HG03439 (cell line): ENCODE measurements at regions not wholly inside any gene's neighbourhood (a gene's known extent, or its start where the extent isn't known, plus 50 kb on each side); places are given as distances from the start of the nearest gene placed in this dataset.
"Not testable (repeated sequence)": the region's sequence is repeated elsewhere in the genome, so short reads cannot be mapped to it uniquely, and the experiment has no call there.

Experiments
- ATAC-seq: cut with Tn5 transposase; IDR thresholded peaks from one replicate; pipeline ENCODE4 v1.9.1; 2021; ENCODE audit warnings: mild to moderate bottlenecking, moderate library complexity; ENCODE audit not compliant: unreplicated experiment

DNA sequence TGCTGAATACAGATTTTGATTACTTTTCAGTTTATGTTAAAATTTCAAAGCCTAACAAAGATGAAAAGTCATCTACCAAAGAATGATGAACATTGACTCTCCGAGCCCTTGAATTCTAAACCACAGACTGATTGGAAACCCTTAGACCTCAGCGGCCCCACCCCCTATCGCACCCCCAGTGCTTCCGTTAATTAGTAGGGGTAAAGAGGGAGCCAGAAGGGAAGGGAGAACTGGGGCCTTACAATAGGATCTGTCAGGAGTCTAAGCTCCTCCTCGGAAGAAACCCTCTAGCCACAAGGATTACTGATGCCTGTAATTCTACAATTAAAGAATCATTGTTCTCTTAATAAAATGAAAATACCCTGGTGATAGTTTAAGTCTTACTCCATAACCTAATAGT, 79.7 kb upstream of the JARID2 start:
- ATAC-seq: no peak

GRCh38 chr6:15170126-15170525, 75.7 kb upstream of the JARID2 start:
- no peak for ATAC-seq

- no peak for ATAC-seq
Measured at GRCh38 chr6:15171026-15171425, 74.8 kb upstream of the JARID2 start.

- no peak for ATAC-seq
Measured at GRCh38 chr6:15176816-15177370, 69.0 kb upstream of the JARID2 start.

DNA sequence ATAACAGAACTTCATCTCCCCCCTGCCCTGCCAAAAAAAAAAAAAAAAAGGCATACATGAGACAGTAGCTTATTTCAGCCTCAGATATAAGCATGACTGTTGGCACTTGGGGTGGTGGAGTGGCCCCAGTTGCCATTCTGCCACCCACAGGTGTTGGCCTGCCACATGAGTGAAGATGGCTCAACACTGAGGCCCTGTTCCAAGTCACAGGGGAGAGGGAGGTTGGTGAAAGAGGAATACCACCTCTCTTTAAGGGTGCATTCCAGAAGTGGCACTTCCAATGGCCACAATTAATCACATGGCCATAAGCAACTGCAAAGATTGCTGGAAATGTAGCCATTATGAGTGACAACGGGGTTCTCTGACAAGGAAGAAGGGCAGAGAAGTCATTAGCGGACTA, 61.9 kb upstream of the JARID2 start:
- no peak for ATAC-seq

GRCh38 chr6:15184441-15184861, 61.4 kb upstream of the JARID2 start:
- no peak for ATAC-seq

- not testable (repeated sequence) for ATAC-seq
Measured at GRCh38 chr6:15185111-15185510, 60.8 kb upstream of the JARID2 start.

GRCh38 chr6:15193451-15193850, 52.4 kb upstream of the JARID2 start:
- not testable (repeated sequence) for ATAC-seq

- ATAC-seq: no peak
Measured at GRCh38 chr6:15194453-15194852, 51.4 kb upstream of the JARID2 start.
